Heart left ventricle (tissue), 13 donors: ENCODE measurements at regions not wholly inside any gene's neighbourhood (a gene's known extent, or its start where the extent isn't known, plus 50 kb on each side); places are given as distances from the start of the nearest gene placed in this dataset.

Experiments used
- POLR2A ChIP-seq, 2 donors: fragments of 450-650 bp; IDR thresholded peaks; one replicate each; pipeline ENCODE4 v1.6.1; 2017; ENCODE audit warnings: antibody characterized with exemption in 2 of 2, mild to moderate bottlenecking in 2 of 2, moderate library complexity in 2 of 2
- TF ChIP-seq, protein P1 (sequence below), 12 donors: fragments of 200-600 bp; sonication (generic) in 4 of 12; IDR thresholded peaks; one replicate each; pipeline versions ENCODE4 v1.5.0 to v1.8.0; 2018 to 2022; ENCODE audit warnings: antibody characterized with exemption in 12 of 12, mild to moderate bottlenecking in 5 of 12
- donor health status: ischemic (EF 13 %, LVEDD 7.1; RV severe dilation, severe dysfunction).
- donor health status: DM: no; HTN: yes; CAD: no.
- donor health status: DM: no; HTN: no; CAD: no.
- donor health status: ischemic (EF 25% LVEDD 6.9; RV normal size, moderate dysfunction).
- donor health status: ischemic (EF 25% LVEDD 5.7; RV mildly dilated, moderate dysfunction).
- donor health status: ischemic (EF 35%, LVEDD 5.7; RV mildly dilated, moderate dysfunction).
- donor health status: nonischemic (EF 11% LVEDD 7.7; RV severe dilation, severe dysfunction).
- donor health status: DM: yes; HTN: yes; CAD: no.
- donor health status: PGD.
- donor health status: ischemic (EF 29% LVEDD 5.4; RV normal size, mild dysfunction).
- donor health status: nonischemic (EF 23%, LVEDD 6.1; RV moderate dilation, normal function).

DNA sequence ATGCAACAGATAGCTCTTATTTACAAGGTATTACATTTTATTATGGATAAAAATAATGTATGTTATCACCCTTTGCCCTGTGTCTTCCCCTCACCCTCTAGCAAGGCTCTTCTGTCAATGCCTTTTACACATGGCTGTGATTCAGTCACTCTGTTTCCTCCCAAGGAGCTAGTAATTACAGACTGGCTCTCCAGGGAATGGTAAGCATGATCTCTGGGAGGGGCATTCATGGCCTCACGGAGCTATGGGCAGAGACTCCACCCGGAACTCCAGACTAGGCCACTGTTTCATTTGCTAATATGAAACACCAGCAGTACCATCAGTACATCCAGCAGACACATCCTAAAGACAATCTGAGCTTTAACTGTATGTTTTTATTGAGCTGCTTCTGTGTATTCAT, 410.9 kb upstream of the CYRIA start:
- TF ChIP-seq, protein P1, sequence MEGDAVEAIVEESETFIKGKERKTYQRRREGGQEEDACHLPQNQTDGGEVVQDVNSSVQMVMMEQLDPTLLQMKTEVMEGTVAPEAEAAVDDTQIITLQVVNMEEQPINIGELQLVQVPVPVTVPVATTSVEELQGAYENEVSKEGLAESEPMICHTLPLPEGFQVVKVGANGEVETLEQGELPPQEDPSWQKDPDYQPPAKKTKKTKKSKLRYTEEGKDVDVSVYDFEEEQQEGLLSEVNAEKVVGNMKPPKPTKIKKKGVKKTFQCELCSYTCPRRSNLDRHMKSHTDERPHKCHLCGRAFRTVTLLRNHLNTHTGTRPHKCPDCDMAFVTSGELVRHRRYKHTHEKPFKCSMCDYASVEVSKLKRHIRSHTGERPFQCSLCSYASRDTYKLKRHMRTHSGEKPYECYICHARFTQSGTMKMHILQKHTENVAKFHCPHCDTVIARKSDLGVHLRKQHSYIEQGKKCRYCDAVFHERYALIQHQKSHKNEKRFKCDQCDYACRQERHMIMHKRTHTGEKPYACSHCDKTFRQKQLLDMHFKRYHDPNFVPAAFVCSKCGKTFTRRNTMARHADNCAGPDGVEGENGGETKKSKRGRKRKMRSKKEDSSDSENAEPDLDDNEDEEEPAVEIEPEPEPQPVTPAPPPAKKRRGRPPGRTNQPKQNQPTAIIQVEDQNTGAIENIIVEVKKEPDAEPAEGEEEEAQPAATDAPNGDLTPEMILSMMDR (IDR thresholded peaks at IDR 0.05): no peak
- TF ChIP-seq POLR2A (IDR thresholded peaks at IDR 0.05): no peak
